ENCODE measurements at regions not wholly inside any gene's neighbourhood (a gene's known extent, or its start where the extent isn't known, plus 50 kb on each side); places are given as distances from the start of the nearest gene placed in this dataset.

GRCh38 chr11:95291946-95292345 is 60.9 kb upstream of the SESN3 start:
- TF ChIP-seq MYC (IDR thresholded peaks at IDR 0.05; ENCODE audit: low read depth, low read length): no peak
- no peak for TF ChIP-seq MAX (IDR thresholded peaks at IDR 0.05; ENCODE audit: insufficient read depth, insufficient read length)
- no peak for TF ChIP-seq FOS (IDR thresholded peaks at IDR 0.05; ENCODE audit: borderline replicate concordance, insufficient read depth, low read length)
- no peak for TF ChIP-seq POLR2AphosphoS5 (IDR thresholded peaks at IDR 0.05; ENCODE audit: insufficient read depth, low read depth, low read length)
- no peak for TF ChIP-seq JUN (IDR thresholded peaks at IDR 0.05; ENCODE audit: borderline replicate concordance, insufficient read depth, insufficient read length, low read depth)
- no peak for TF ChIP-seq CTCF (IDR thresholded peaks at IDR 0.05; ENCODE audit: extremely low read depth in 1 of 2, insufficient read depth in 1 of 2, low read depth in 1 of 2, low read length in 2 of 2)
- no peak for TF ChIP-seq EZH2 (IDR thresholded peaks at IDR 0.05; ENCODE audit: borderline replicate concordance, low read depth, low read length, severe bottlenecking)
- no peak for TF ChIP-seq GATA2 (IDR thresholded peaks at IDR 0.05; ENCODE audit: insufficient read depth, insufficient read length, low read depth, low read length)
- TF ChIP-seq POLR2A (IDR thresholded peaks at IDR 0.05; ENCODE audit: low read depth, low read length): no peak
- BruUV-seq (replicated peaks): no TSS peak
- CTCF ChIA-PET: no interaction called here

More at GRCh38 chr11:95291946-95292345, 60.9 kb upstream of the SESN3 start:
- H3K79me2 ChIP-seq (ENCODE audit: control insufficient read depth, insufficient read depth, low read length): no peaks in the 10 kb centered on the region
- no peaks in the 10 kb centered on the region for H3K9me1 ChIP-seq (replicated peaks; ENCODE audit: control insufficient read depth, extremely low read depth, insufficient read depth, low read length)
- DNase-seq (ENCODE audit: low read depth, low spot score): no peak
- no peak overlapping the region for H3K27ac ChIP-seq (ENCODE audit: insufficient read depth, low read depth, low read length)
- no peak overlapping the region for H3K4me2 ChIP-seq (ENCODE audit: insufficient read depth, low read length)
- no peaks in the 10 kb centered on the region for H3K27me3 ChIP-seq (ENCODE audit: control insufficient read depth in 2 of 2, insufficient read depth in 2 of 2, low read length in 2 of 2)
- H4K20me1 ChIP-seq (replicated peaks; ENCODE audit: control insufficient read depth, extremely low read depth, insufficient read depth, low read length): no peaks in the 10 kb centered on the region
- H3K9me3 ChIP-seq (replicated peaks; ENCODE audit: control insufficient read depth, insufficient read depth, low read length): no peaks in the 10 kb centered on the region
- FAIRE-seq: no peak
- no peaks in the 10 kb centered on the region for H3K36me3 ChIP-seq (ENCODE audit: control insufficient read depth in 2 of 2, extremely low read depth in 1 of 2, insufficient read depth in 2 of 2, low read length in 2 of 2)
- intact Hi-C loops (cut with micrococcal nuclease) (no loop called here), dilution Hi-C loops (cut with MboI; ENCODE audit: extremely low pct_ligation_motif_present, low sequenced_read_pairs) (no loop called here)
- H3K9ac ChIP-seq (replicated peaks; ENCODE audit: extremely low read depth, insufficient read depth, low read length): no peak overlapping the region
- no peaks in the 10 kb centered on the region for H3K4me1 ChIP-seq (ENCODE audit: control insufficient read depth, extremely low read depth, insufficient read depth, low read length)
- no peak overlapping the region for H3K4me3 ChIP-seq (replicated peaks in 1 of 3; ENCODE audit: insufficient read depth in 1 of 3, low read depth in 1 of 3, low read length in 3 of 3)
- POLR2A ChIA-PET: no interaction called here
- H2AFZ ChIP-seq (ENCODE audit: low read depth, low read length): no peak overlapping the region

All from endothelial cell of umbilical vein (primary cell).